Cerebellar nuclear complex (tissue), 1 donor: ENCODE measurements at regions not wholly inside any gene's neighbourhood (a gene's known extent, or its start where the extent isn't known, plus 50 kb on each side); places are given as distances from the start of the nearest gene placed in this dataset.

Source experiments
- DNase-seq, 2 experiments: peaks; one replicate each; lab custom pipeline; 2025; lab: John Stamatoyannopoulos, UW

DNA sequence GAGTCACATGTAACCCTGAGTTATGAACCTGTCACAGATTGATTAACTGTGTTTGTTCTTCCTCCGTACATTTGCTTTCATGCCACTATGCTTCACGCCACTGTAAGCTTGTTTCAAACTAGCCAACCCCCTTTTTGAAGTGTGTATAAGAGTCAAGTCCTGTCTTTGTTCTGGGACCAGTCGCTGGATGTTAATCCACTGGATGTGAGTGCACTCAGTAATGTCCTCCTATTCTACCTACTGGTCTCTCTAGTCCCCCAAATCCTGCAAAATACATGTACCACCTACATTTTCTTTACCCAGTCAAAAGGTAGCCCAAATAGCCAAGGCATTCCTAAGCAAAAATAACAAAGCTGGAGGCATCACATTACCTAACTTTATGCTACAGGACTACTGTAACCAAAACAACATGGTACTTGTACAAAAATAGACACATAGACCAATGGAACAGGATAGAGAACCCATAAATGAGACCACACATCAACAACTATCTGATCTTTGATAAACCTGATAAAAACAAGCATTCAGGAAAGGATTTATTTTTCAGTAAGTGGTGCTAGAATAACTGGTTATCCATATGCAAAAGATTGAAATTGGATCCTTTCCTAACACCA is 1139.1 kb upstream of the SEMA6A start:
- no peak for DNase-seq

GRCh38 chr5:117701062-117701461 is 1126.4 kb upstream of the SEMA6A start:
- DNase-seq = no peak

GRCh38 chr5:117692606-117693005 is 1118.0 kb upstream of the SEMA6A start:
- no peak for DNase-seq

- DNase-seq = no peak
Observed at GRCh38 chr5:117691081-117691870, 1116.7 kb upstream of the SEMA6A start.

- no peak for DNase-seq
Observed at GRCh38 chr5:117690612-117691011, 1116.0 kb upstream of the SEMA6A start.

GRCh38 chr5:117686926-117687325 is 1112.3 kb upstream of the SEMA6A start:
- DNase-seq = no peak

- DNase-seq = no peak
Observed at GRCh38 chr5:117682416-117682815, 1107.8 kb upstream of the SEMA6A start.

GRCh38 chr5:117681431-117682254 is 1107.0 kb upstream of the SEMA6A start:
- DNase-seq = no peak

DNA sequence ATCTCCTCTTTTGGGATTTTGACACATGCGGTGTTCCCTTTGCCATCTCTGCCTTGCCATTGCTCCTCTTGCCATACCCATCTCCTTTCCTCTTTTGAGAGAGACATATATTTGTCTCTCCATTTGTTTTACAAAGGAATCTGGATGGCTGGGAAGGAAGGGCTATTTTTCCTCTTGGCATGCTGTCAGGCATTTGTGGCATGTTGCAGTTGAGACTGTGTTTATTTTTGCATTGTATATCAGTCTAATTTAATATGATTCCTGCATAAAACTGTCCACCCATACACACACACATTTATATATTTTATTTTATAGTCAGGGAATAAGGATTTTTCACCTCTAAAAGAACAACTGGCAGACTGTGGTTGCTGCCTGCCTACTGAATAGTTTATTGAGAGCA is 1105.8 kb upstream of the SEMA6A start:
- no peak for DNase-seq

DNA sequence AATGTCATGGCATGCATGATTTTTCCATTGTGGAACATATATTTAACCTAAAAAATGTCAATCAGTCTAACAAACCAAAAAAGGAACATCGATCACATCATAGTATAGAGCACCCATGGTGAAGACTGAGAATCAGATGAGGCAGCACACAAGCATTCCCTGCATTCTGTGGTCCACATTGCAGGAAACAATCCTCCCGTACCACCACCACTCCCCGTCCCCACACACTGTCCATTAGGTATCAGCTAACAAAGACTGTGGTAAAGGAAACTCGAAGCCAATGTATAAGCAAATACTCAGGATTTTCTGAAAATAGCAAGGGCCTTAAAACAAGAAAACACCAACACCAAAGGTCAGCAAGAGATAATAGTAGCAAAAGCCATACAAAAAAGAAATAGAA is 1104.4 kb upstream of the SEMA6A start:
- no peak for DNase-seq

GRCh38 chr5:117675646-117676045 is 1101.0 kb upstream of the SEMA6A start:
- DNase-seq = no peak

- DNase-seq = no peak
Observed at GRCh38 chr5:117671551-117671950, 1096.9 kb upstream of the SEMA6A start.

DNA sequence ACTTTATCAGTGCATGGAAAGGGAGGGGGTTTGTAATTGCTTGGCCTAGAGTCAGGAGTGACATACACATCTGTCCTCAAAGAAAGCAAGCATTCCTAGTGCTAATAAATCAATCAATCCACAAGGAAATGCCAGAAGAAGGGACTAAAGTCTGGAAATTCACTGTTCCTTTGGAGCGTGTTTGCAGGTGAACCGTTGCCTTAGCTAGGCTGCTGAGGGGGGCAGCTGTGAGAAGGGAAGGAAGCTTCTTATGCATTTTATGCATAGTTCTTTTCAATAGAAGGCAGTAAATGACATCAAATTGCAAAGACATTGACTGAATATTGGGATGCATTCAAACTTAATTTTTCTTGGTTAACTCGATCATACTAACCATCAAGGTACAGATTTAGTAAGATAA is 1092.5 kb upstream of the SEMA6A start:
- no peak for DNase-seq

GRCh38 chr5:117665121-117665520 is 1090.5 kb upstream of the SEMA6A start:
- DNase-seq = no peak

DNA sequence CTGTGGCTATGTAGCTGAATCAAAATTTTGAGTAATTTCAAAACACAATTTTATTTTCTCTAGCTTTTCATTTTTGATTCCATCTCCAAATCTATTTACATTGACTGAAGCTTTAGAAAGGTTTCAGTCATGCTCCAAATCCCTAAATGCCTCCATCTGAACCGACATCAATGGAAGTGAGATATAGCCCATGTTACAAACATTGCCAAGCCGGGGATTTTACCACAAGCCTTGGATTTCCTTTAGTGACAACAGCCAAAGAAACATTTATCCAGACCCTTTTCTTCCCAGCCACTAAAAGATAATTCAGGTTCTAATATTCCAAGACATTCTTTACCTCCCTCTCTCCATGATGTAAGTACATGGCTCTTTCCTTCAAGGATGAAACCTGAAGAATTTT is 1087.7 kb upstream of the SEMA6A start:
- DNase-seq = no peak

DNA sequence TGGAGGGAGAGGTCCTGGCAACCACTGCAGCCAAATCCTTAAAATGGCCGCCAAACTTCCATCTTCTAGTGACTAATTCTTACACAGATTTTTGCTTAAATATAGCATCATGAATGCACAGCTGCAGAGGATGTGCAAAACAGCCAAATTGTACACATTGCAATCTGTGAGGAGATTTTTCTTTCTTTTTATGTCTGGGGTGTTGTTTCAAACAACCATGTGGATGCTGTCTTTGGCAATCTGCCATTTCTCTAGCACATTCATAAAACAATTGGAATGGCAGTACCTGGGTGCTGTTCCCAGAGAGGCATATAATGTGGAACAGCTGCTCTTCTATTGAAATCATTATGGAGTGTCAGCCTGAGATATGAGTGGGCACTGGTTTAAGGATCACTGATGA is 1082.9 kb upstream of the SEMA6A start:
- DNase-seq = no peak

GRCh38 chr5:117652958-117653280 is 1078.3 kb upstream of the SEMA6A start:
- DNase-seq = no peak

DNA sequence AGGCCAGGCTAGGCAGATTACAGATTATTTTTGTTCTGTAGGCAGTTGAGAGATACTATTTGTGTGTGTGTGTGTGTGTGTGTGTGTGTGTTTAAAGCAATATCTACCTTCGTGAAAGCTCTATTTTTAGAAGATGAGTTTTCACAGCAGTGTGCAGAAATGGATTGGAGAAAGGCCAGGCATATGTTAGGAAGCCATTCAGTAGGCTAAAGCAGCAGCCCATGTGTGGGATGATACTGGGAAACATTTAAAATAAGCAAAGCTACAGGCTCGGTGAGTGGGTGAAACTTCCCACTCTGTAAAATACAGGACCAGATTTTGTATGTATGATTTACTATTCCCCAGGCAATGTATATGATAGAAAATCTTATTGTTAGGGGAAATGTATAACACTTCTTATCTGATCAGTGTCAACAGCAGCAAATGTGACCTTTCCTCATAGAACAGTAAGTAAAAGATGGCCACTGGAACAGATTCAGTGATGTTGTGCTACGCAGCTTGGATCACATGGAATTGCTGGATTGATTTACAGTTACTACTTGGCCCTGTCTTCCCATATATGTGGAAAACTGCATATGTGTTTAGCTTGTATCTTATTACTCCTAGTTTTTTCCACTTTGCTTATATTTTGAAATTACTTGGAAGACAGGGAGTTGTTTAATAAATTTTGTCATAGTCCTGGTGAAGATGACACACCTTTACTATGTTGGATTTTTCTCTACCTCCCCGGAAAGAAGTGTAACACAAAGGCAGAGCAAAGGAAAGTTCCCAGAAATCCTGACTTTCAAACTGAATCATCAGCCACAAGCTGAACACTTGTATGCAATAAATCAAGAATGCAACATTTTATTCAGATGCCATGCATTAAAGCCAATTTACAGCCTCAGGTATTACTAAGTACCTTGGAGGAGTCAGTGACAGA is 1077.7 kb upstream of the SEMA6A start:
- no peak for DNase-seq

- no peak for DNase-seq
Observed at GRCh38 chr5:117649821-117650220, 1075.2 kb upstream of the SEMA6A start.

- DNase-seq = no peak
Observed at GRCh38 chr5:117645400-117645799, 1070.8 kb upstream of the SEMA6A start.

GRCh38 chr5:117638581-117638980 is 1064.0 kb upstream of the SEMA6A start:
- DNase-seq = no peak

GRCh38 chr5:117633093-117633492 is 1058.5 kb upstream of the SEMA6A start:
- no peak for DNase-seq
